ENCODE measurements at regions not wholly inside any gene's neighbourhood (a gene's known extent, or its start where the extent isn't known, plus 50 kb on each side); places are given as distances from the start of the nearest gene placed in this dataset.

GRCh38 chr5:124998520-124998919, 252.1 kb upstream of the ZNF608 start:
- Mint-ChIP-seq H3K9me3 (ENCODE audit: low read depth) (no peaks in the 10 kb centered on the region), H3K36me3 (ENCODE audit: insufficient read depth) (no peaks in the 10 kb centered on the region), H3K4me3 (ENCODE audit: low read depth) (no peak overlapping the region), H3K27ac (no peak overlapping the region), H3K27me3 (no peaks in the 10 kb centered on the region), H3K4me1 (ENCODE audit: low read depth) (peaks cover 19% of the 10 kb centered on the region)
- DNase-seq (ENCODE audit: low spot score, unreplicated experiment) = no peak
- no peak for TF ChIP-seq CTCF (IDR thresholded peaks at IDR 0.05; ENCODE audit: unreplicated experiment)

- no peaks in the 10 kb centered on the region for H3K36me3 Mint-ChIP-seq (ENCODE audit: insufficient read depth)
- TF ChIP-seq CTCF (IDR thresholded peaks at IDR 0.05; ENCODE audit: unreplicated experiment) = no peak
- H3K27me3 Mint-ChIP-seq = no peaks in the 10 kb centered on the region
- H3K4me3 Mint-ChIP-seq (ENCODE audit: low read depth) = no peak overlapping the region
- no peak for DNase-seq (ENCODE audit: low spot score, unreplicated experiment)
- H3K9me3 Mint-ChIP-seq (ENCODE audit: low read depth) = no peaks in the 10 kb centered on the region
- H3K27ac Mint-ChIP-seq = no peak overlapping the region
- H3K4me1 Mint-ChIP-seq (ENCODE audit: low read depth) = peaks cover 18% of the 10 kb centered on the region
Measured at GRCh38 chr5:125002727-125003598, 256.5 kb upstream of the ZNF608 start.

GRCh38 chr5:125004009-125004408, 257.6 kb upstream of the ZNF608 start:
- Mint-ChIP-seq H3K4me3 (ENCODE audit: low read depth) (no peak overlapping the region), H3K36me3 (ENCODE audit: insufficient read depth) (no peaks in the 10 kb centered on the region), H3K27ac (no peak overlapping the region), H3K4me1 (ENCODE audit: low read depth) (peaks cover 18% of the 10 kb centered on the region), H3K27me3 (no peaks in the 10 kb centered on the region), H3K9me3 (ENCODE audit: low read depth) (no peaks in the 10 kb centered on the region)
- no peak for DNase-seq (ENCODE audit: low spot score, unreplicated experiment)
- TF ChIP-seq CTCF (IDR thresholded peaks at IDR 0.05; ENCODE audit: unreplicated experiment) = no peak

- H3K36me3 Mint-ChIP-seq (ENCODE audit: insufficient read depth) = no peaks in the 10 kb centered on the region
- no peaks in the 10 kb centered on the region for H3K9me3 Mint-ChIP-seq (ENCODE audit: low read depth)
- no peak for DNase-seq (ENCODE audit: low spot score, unreplicated experiment)
- no peak overlapping the region for H3K27ac Mint-ChIP-seq
- TF ChIP-seq CTCF (IDR thresholded peaks at IDR 0.05; ENCODE audit: unreplicated experiment) = no peak
- H3K27me3 Mint-ChIP-seq = no peaks in the 10 kb centered on the region
- peaks cover 21% of the 10 kb centered on the region for H3K4me1 Mint-ChIP-seq (ENCODE audit: low read depth)
- no peak overlapping the region for H3K4me3 Mint-ChIP-seq (ENCODE audit: low read depth)
Measured at GRCh38 chr5:125005266-125005665, 258.8 kb upstream of the ZNF608 start.

- no peaks in the 10 kb centered on the region for H3K27me3 Mint-ChIP-seq
- H3K4me1 Mint-ChIP-seq (ENCODE audit: low read depth) = peaks cover 25% of the 10 kb centered on the region
- no peaks in the 10 kb centered on the region for H3K36me3 Mint-ChIP-seq (ENCODE audit: insufficient read depth)
- peak overlapping the region; percentile 5 for H3K27ac Mint-ChIP-seq
- no peak for DNase-seq (ENCODE audit: low spot score, unreplicated experiment)
- no peak overlapping the region for H3K4me3 Mint-ChIP-seq (ENCODE audit: low read depth)
- H3K9me3 Mint-ChIP-seq (ENCODE audit: low read depth) = no peaks in the 10 kb centered on the region
- no peak for TF ChIP-seq CTCF (IDR thresholded peaks at IDR 0.05; ENCODE audit: unreplicated experiment)
Measured at GRCh38 chr5:125006011-125006685, 259.7 kb upstream of the ZNF608 start.
